ENCODE measurements at regions not wholly inside any gene's neighbourhood (a gene's known extent, or its start where the extent isn't known, plus 50 kb on each side); places are given as distances from the start of the nearest gene placed in this dataset.

GRCh38 chr4:106809076-106809475, 227.0 kb downstream of the DKK2 start:
- peak; percentile 22; the same call in 1 of the 2 replicates for TF ChIP-seq CTCF (IDR thresholded peaks at IDR 0.05; ENCODE audit: low read depth, low read length)
- no peaks in the 10 kb centered on the region for H3K4me1 ChIP-seq
- DNase-seq, result no peak

GRCh38 chr4:106806158-106806797, 229.8 kb downstream of the DKK2 start:
- Histone ChIP-seq H3K27me3 (no peaks in the 10 kb centered on the region), H3K4me3 (ENCODE audit: low read depth, low read length) (no peak overlapping the region), H3K4me1 (no peaks in the 10 kb centered on the region), H3K36me3 (no peaks in the 10 kb centered on the region), H3K9me3 (no peaks in the 10 kb centered on the region; the same call in 1 of the 2 replicates)
- TF ChIP-seq CTCF (IDR thresholded peaks at IDR 0.05; ENCODE audit: low read depth, low read length), result no peak
- DNase-seq, result no peak

More at GRCh38 chr4:106809076-106809475, 227.0 kb downstream of the DKK2 start:
- Histone ChIP-seq H3K4me3 (ENCODE audit: low read depth, low read length) (no peak overlapping the region), H3K36me3 (no peaks in the 10 kb centered on the region), H3K9me3 (no peaks in the 10 kb centered on the region; the same call in 1 of the 2 replicates), H3K27me3 (no peaks in the 10 kb centered on the region)

- no peaks in the 10 kb centered on the region for H3K36me3 ChIP-seq
- no peak overlapping the region for H3K4me3 ChIP-seq (ENCODE audit: low read depth, low read length)
- no peak for DNase-seq
Measured at GRCh38 chr4:106803083-106803482, 233.0 kb downstream of the DKK2 start.

GRCh38 chr4:106801386-106801785, 234.7 kb downstream of the DKK2 start:
- no peak for TF ChIP-seq CTCF (IDR thresholded peaks at IDR 0.05; ENCODE audit: low read depth, low read length)
- Histone ChIP-seq H3K9me3 (no peaks in the 10 kb centered on the region; the same call in 1 of the 2 replicates), H3K27me3 (no peaks in the 10 kb centered on the region), H3K4me3 (ENCODE audit: low read depth, low read length) (no peak overlapping the region), H3K4me1 (no peaks in the 10 kb centered on the region), H3K36me3 (no peaks in the 10 kb centered on the region)
- DNase-seq, result no peak

More at GRCh38 chr4:106803083-106803482, 233.0 kb downstream of the DKK2 start:
- no peaks in the 10 kb centered on the region for H3K4me1 ChIP-seq
- TF ChIP-seq CTCF (IDR thresholded peaks at IDR 0.05; ENCODE audit: low read depth, low read length), result no peak
- no peaks in the 10 kb centered on the region; the same call in 1 of the 2 replicates for H3K9me3 ChIP-seq
- H3K27me3 ChIP-seq, result no peaks in the 10 kb centered on the region

- H3K9me3 ChIP-seq, result no peaks in the 10 kb centered on the region
- DNase-seq, result no peak
- H3K36me3 ChIP-seq, result no peaks in the 10 kb centered on the region
- H3K27me3 ChIP-seq, result no peaks in the 10 kb centered on the region
- no peaks in the 10 kb centered on the region for H3K4me1 ChIP-seq
- TF ChIP-seq CTCF (IDR thresholded peaks at IDR 0.05; ENCODE audit: low read depth, low read length), result no peak
- no peak overlapping the region for H3K4me3 ChIP-seq (ENCODE audit: low read depth, low read length)
Measured at GRCh38 chr4:106796876-106797275, 239.2 kb downstream of the DKK2 start.

- Histone ChIP-seq H3K27me3 (no peaks in the 10 kb centered on the region), H3K4me3 (ENCODE audit: low read depth, low read length) (no peak overlapping the region), H3K36me3 (no peaks in the 10 kb centered on the region), H3K4me1 (no peaks in the 10 kb centered on the region), H3K9me3 (no peaks in the 10 kb centered on the region)
- no peak for DNase-seq
- no peak for TF ChIP-seq CTCF (IDR thresholded peaks at IDR 0.05; ENCODE audit: low read depth, low read length)
Measured at GRCh38 chr4:106795326-106795725, 240.8 kb downstream of the DKK2 start.
